GM18861 (cell line): ENCODE measurements at regions not wholly inside any gene's neighbourhood (a gene's known extent, or its start where the extent isn't known, plus 50 kb on each side); places are given as distances from the start of the nearest gene placed in this dataset.
"Not testable (repeated sequence)": the region's sequence is repeated elsewhere in the genome, so short reads cannot be mapped to it uniquely, and the experiment has no call there.

Experiments
- ATAC-seq: cut with Tn5 transposase; IDR thresholded peaks from one replicate; pipeline ENCODE4 v1.9.1; 2021; ENCODE audit not compliant: unreplicated experiment

- no peak for ATAC-seq
These were observed 154.1 kb upstream of the SPRED2 start for GRCh38 chr2:65586516-65586915.

- no peak for ATAC-seq
These were observed 150.7 kb upstream of the SPRED2 start for GRCh38 chr2:65583061-65583460.

GRCh38 chr2:65582364-65582763 lies 150.0 kb upstream of the SPRED2 start:
- ATAC-seq: no peak

GRCh38 chr2:65580824-65581223 lies 148.4 kb upstream of the SPRED2 start:
- ATAC-seq: no peak

- no peak for ATAC-seq
These were observed 147.3 kb upstream of the SPRED2 start for GRCh38 chr2:65579506-65580235.

GRCh38 chr2:65577654-65578053 lies 145.3 kb upstream of the SPRED2 start:
- no peak for ATAC-seq

GRCh38 chr2:65576861-65577601 lies 144.6 kb upstream of the SPRED2 start:
- ATAC-seq: no peak

GRCh38 chr2:65576278-65576677 lies 143.9 kb upstream of the SPRED2 start:
- ATAC-seq: no peak

- ATAC-seq: no peak
These were observed 142.6 kb upstream of the SPRED2 start for GRCh38 chr2:65574993-65575392.

- ATAC-seq: not testable (repeated sequence)
These were observed 136.4 kb upstream of the SPRED2 start for GRCh38 chr2:65568656-65569440.

GRCh38 chr2:65566617-65567016 lies 134.2 kb upstream of the SPRED2 start:
- ATAC-seq: no peak

- ATAC-seq: no peak
These were observed 133.3 kb upstream of the SPRED2 start for GRCh38 chr2:65565681-65566080.

- ATAC-seq: no peak
These were observed 131.9 kb upstream of the SPRED2 start for GRCh38 chr2:65564299-65564698.

- ATAC-seq: no peak
These were observed 130.5 kb upstream of the SPRED2 start for GRCh38 chr2:65562890-65563289.

- no peak for ATAC-seq
These were observed 126.3 kb upstream of the SPRED2 start for GRCh38 chr2:65558743-65559142.

- ATAC-seq: no peak
These were observed 125.5 kb upstream of the SPRED2 start for GRCh38 chr2:65557616-65558573.

- peak; percentile 63 for ATAC-seq
These were observed 122.6 kb upstream of the SPRED2 start for GRCh38 chr2:65554765-65555591.

- no peak for ATAC-seq
These were observed 121.2 kb upstream of the SPRED2 start for GRCh38 chr2:65553504-65554074.

- ATAC-seq: no peak
These were observed 119.1 kb upstream of the SPRED2 start for GRCh38 chr2:65551528-65551927.
